Thymus (tissue), 11 donors: ENCODE measurements at regions not wholly inside any gene's neighbourhood (a gene's known extent, or its start where the extent isn't known, plus 50 kb on each side); places are given as distances from the start of the nearest gene placed in this dataset.
A peak's percentile ranks its signal among the peaks of the same experiment; 100 is the strongest.

Source experiments
- DNase-seq, 9 donors: peaks; one replicate each; pipeline ENCODE4 v3.0.0-alpha.2; 2013; ENCODE audit warnings: low spot score in 9 of 9, low read depth in 6 of 9, missing footprints in 1 of 9
- H3K27ac ChIP-seq, 2 donors: one replicate each; pipeline ENCODE4 v1.5.1; 2013; ENCODE audit warnings: control low read depth in 1 of 2, low read depth in 1 of 2, low read length in 1 of 2, mild to moderate bottlenecking in 1 of 2, moderate library complexity in 1 of 2
- H3K27me3 ChIP-seq, 2 donors: one replicate each; pipeline ENCODE4 v1.5.1; 2013; ENCODE audit warnings: low read length in 1 of 2; ENCODE audit not compliant: control insufficient read depth in 2 of 2, insufficient read depth in 1 of 2
- H3K36me3 ChIP-seq, 2 donors: one replicate each; pipeline ENCODE4 v1.5.1; 2013; ENCODE audit warnings: low read length in 1 of 2, mild to moderate bottlenecking in 1 of 2, moderate library complexity in 1 of 2; ENCODE audit not compliant: control insufficient read depth in 2 of 2, insufficient read depth in 2 of 2
- H3K4me1 ChIP-seq, 2 donors: one replicate each; pipeline ENCODE4 v1.5.1; 2013; ENCODE audit warnings: low read length in 2 of 2; ENCODE audit not compliant: control insufficient read depth in 2 of 2, insufficient read depth in 2 of 2
- H3K4me3 ChIP-seq, 2 donors: one replicate each; pipeline ENCODE4 v1.5.1; 2013; ENCODE audit warnings: low read length in 2 of 2, control low read depth in 1 of 2, mild to moderate bottlenecking in 1 of 2
- H3K9me3 ChIP-seq, 2 donors: one replicate each; pipeline ENCODE4 v1.5.1; 2013; ENCODE audit warnings: low read length in 1 of 2, mild to moderate bottlenecking in 1 of 2; ENCODE audit not compliant: control insufficient read depth in 2 of 2, insufficient read depth in 1 of 2
- WGBS: extraction: QIAGEN DNeasy Blood & Tissue Kit; methylation state at CpG from one replicate; pipeline ENCODE4 v1.1.7; 2013; 5-methylcytosine and 5-hydroxymethylcytosine counted together
- donor health status: healthy.

DNA sequence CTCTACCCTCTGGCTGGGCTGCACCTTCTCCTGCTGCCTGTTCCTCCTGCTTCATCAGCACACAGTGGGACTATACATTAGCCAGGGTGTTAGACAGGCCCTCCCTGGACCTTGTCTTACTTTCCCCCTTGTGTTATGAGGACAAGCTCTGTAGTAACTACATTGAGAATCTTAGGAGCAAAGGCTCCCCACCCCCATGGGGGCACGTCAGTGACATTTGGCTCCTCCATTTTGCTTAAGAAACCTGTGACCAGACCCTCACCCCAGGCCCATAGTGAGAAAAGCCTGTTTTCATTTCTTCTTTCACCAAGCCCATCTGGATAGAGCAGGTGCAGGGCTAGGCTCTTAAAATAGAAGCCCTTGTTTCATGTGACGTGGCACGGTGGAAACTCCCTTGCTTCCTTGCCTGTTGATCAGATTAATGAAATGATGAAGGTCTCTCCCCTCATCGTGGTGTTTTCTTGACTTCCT, 146.7 kb downstream of the RPIA start:
- H3K27me3 ChIP-seq, result no peaks in the 10 kb centered on the region
- WGBS, result 23% methylated on average over 4 of the region's 4 CpGs
- H3K9me3 ChIP-seq, result no peaks in the 10 kb centered on the region
- H3K36me3 ChIP-seq, result no peaks in the 10 kb centered on the region
- peak overlapping the region in 1 of 2 donors; percentile 67 for H3K27ac ChIP-seq
- DNase-seq, result peak in 8 of 9 donors; percentile 13 to 66 (median 35)
- no peak overlapping the region for H3K4me3 ChIP-seq
- H3K4me1 ChIP-seq, result peaks cover 8 to 9% of the 10 kb centered on the region in 2 donors

DNA sequence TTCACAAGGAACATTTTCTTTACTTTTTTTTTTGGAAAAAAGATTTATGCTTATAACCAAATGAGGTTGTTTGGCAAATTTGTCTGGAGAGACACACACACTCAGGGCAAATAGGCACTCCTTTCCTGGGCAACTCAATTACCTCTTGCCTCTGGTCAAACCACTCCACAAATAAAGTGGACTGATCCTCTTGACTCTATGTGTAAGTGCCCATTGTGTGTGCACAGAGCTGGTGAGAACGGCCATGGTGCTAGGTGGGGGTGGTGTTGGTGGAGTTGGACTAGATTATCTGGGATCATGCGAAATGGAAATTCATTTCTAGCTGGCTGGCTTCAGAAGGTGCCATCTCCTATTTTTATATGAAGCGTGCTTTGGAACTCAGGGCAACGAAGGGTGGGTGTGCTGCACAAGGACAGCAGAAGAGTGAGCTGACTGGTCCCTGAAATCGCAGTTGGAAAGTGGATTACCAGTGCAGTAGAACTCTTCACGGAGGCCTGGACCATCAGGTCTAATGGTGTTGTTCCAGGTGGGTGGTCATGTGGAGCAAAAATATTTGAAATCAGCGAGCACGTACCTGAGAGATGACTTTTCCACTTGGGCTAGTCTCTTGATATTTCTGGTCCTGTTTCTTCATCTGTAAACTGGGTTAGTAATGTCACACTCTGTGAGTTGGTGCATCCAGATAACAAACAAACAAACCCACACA, 149.9 kb downstream of the RPIA start:
- no peak overlapping the region for H3K27ac ChIP-seq
- no peaks in the 10 kb centered on the region for H3K36me3 ChIP-seq
- no peaks in the 10 kb centered on the region for H3K27me3 ChIP-seq
- 97% methylated on average over 8 of the region's 8 CpGs for WGBS
- peaks cover 8 to 9% of the 10 kb centered on the region in 2 donors for H3K4me1 ChIP-seq
- H3K9me3 ChIP-seq, result no peaks in the 10 kb centered on the region
- no peak for DNase-seq
- H3K4me3 ChIP-seq, result no peak overlapping the region

DNA sequence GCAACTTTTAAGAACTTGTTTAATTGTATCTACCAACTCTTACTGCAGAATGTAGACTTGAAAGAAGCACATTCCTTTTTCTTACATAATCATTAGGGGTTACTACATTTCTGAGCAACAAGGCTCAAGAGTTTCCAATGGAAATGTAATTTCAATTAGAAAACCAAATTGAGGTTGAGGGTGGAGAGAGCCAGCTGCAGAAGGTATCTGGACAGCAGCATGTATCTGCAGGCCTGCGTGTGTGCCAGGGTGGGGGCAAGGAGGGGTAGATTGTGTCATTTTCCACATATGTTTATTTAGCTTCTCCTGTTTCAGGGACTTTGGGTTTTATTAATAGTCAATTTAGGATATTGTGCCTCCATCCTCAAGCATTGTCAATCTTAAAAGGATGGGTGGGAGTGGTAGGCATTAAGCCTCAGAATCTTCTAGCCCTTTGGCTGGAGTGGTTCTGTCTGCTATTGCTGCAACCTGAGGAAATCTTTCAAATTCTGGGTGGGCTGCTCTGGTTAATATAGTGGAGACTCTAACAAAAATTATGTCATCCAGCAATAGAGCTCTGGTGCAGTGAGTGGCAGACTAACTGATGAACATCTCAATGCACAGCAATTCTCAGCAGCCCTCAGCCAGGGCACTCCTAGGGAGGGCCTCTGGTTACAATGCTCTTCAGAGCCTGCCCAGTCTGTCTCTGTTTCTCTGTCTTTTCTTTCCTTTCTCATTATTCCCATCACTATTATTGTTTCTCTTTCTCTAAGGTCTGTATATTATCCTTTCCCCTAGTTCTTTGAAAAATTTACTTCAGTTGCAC, 151.4 kb downstream of the RPIA start:
- DNase-seq, result no peak
- Histone ChIP-seq H3K9me3 (no peaks in the 10 kb centered on the region), H3K27me3 (no peaks in the 10 kb centered on the region), H3K27ac (no peak overlapping the region), H3K4me1 (peaks cover 6 to 9% of the 10 kb centered on the region in 2 donors), H3K4me3 (no peak overlapping the region), H3K36me3 (no peaks in the 10 kb centered on the region)
- 95% methylated on average over 1 of the region's 1 CpG for WGBS

DNA sequence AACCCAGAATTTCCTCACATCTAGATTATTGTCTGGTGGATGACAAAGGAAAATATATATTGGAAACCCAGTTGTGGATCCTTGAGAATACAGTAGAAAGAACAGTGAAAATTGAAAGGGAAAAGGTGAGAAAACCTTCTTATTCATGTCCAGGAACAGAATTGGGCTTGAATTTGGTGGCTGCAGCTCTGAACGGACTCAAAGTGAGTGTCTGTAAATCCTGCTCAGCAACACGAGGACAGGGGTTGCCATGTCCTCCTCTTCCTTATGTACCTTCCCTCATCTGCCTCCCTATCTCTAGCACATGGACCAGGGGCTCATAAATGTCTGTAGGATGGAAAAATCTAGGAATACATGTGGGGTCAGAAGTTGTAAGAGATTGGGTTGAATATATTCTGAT, 152.2 kb downstream of the RPIA start:
- Histone ChIP-seq H3K4me1 (peaks cover 0 to 1% of the 10 kb centered on the region in 2 donors), H3K9me3 (no peaks in the 10 kb centered on the region), H3K4me3 (no peak overlapping the region), H3K27ac (no peak overlapping the region), H3K27me3 (no peaks in the 10 kb centered on the region), H3K36me3 (no peaks in the 10 kb centered on the region)
- no peak for DNase-seq
- WGBS, result 97% methylated on average over 2 of the region's 2 CpGs

DNA sequence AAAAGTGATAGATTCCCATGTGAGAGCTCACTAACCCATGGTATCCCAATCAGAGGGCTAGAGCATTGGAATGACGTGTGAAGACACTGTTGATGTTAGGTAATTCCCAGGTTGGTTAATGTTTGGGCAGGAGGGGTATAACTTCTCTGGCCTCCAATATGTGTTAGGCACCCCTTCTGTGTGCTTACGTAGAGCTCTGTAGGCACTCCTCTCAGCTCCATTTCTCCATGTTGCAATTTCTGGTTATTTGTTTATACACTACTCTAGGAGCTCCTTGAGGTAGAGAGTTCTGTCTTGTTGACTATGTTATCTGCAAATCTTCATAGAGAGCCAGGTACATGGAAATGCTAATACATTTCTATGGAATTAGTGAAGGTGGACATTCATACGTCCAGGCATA, 153.5 kb downstream of the RPIA start:
- H3K27ac ChIP-seq, result no peak overlapping the region
- WGBS, result 97% methylated on average over 3 of the region's 3 CpGs
- H3K27me3 ChIP-seq, result no peaks in the 10 kb centered on the region

DNA sequence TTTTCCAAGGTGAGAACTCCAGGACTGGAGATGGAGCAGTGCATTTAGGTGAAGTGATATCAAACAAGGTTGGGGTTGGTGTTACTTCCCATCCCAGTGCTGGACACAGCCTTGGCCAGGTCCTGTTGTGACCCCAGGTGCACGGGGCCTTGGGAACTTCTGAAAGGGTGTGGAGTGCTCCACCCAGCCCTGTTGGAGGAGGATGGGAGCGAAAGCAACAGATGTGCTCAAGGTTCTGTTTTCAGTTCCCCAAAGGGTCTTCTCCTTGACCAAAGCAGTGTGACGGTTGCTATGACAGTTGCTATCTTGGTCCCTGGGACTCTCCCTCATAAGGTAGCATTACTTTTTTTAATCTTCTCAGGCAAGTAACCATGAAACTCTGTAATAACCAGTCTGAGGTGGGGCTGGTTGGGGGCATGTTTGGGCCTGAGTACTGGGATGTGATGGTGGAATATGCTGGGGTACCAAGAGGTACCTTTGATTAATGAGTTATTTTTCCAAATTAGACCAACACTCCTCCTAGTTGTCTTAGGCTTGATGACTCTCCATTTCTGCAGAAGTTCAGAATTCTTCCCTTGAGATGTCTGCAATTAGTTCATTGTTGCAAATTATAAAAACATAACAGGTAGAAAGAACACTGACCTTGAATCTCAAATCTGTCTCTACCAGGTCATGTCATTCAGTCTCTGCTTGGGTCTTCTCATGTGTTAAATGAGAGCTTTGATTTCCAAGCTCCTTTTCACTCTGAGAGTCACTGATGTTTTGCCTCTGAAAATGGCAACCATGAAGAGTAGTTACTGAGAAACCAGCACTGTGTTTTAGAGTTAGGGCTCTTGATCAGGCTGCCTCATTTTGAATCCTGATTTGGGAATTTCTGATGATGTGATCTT, 154.5 kb downstream of the RPIA start:
- no peak overlapping the region for H3K27ac ChIP-seq
- H3K4me1 ChIP-seq, result no peaks in the 10 kb centered on the region
- 74% methylated on average over 3 of the region's 3 CpGs for WGBS
- no peak overlapping the region for H3K4me3 ChIP-seq
- H3K36me3 ChIP-seq, result no peaks in the 10 kb centered on the region
- H3K27me3 ChIP-seq, result no peaks in the 10 kb centered on the region
- DNase-seq, result no peak
- no peaks in the 10 kb centered on the region for H3K9me3 ChIP-seq

More for the DNA sequence above, 153.5 kb downstream of the RPIA start:
- Histone ChIP-seq H3K9me3 (no peaks in the 10 kb centered on the region), H3K4me3 (no peak overlapping the region), H3K4me1 (no peaks in the 10 kb centered on the region), H3K36me3 (no peaks in the 10 kb centered on the region)
- DNase-seq, result no peak

DNA sequence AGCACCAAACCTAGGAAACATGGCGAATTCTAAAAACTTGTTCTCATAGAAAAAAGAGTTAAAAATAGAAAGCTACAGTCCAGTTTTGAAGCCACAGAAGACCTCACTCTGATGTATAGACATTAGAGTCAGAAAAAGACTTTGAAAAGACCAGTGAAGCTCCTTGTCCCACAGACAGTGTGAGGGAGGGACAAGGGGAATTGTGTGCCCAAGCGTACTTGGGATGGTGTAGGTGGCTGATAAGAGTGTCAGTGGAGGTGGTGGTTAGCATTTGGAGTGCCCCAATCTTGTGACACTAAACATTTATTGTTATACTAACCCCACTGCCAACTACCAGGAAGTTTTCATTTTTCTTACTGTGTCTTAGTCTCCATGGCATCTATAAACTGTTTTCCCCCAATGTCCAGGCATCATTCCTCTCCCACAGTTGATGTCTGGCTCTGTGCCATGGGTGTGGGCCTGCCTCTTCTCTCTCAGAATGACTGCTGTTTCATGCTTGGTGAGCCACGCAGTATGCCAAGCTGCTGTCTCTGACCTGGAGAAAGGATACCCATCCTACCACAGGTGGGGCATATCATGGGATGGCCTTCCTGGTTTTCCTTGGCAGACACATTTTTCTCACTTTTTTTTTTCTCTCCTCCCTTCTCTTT, 161.4 kb downstream of the RPIA start:
- 97% methylated on average over 3 of the region's 3 CpGs for WGBS
- no peak for DNase-seq

DNA sequence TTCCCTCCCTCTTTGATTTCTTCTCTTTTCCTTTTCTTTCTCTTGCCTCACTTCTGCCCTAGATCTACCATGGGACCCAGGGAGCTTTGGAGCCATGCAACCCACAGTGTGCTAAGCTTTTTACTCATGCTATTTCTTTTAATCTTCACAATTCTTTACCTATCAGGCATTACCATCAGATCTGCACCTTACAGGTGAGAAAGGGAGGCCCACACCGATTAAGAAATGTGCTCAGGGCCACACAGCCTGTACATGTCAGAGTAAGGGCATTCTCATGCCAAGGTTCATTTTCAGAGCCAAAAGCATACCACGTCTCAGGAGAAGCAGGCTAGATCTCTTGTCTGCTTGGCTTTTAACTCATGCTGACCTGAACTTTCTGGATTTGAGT, 161.9 kb downstream of the RPIA start:
- DNase-seq, result no peak
- H3K9me3 ChIP-seq, result no peaks in the 10 kb centered on the region
- no peak overlapping the region for H3K4me3 ChIP-seq
- WGBS, result 94% methylated on average over 2 of the region's 2 CpGs
- no peak overlapping the region for H3K27ac ChIP-seq
- peaks cover 0 to 5% of the 10 kb centered on the region in 2 donors for H3K4me1 ChIP-seq
- no peaks in the 10 kb centered on the region for H3K36me3 ChIP-seq
- H3K27me3 ChIP-seq, result no peaks in the 10 kb centered on the region

More for the DNA sequence above, 161.4 kb downstream of the RPIA start:
- Histone ChIP-seq H3K4me1 (peaks cover 0 to 1% of the 10 kb centered on the region in 2 donors), H3K27ac (no peak overlapping the region), H3K4me3 (no peak overlapping the region), H3K36me3 (no peaks in the 10 kb centered on the region), H3K27me3 (no peaks in the 10 kb centered on the region), H3K9me3 (no peaks in the 10 kb centered on the region)
